HPDE6-E6E7 (cell line): ENCODE measurements at regions not wholly inside any gene's neighbourhood (a gene's known extent, or its start where the extent isn't known, plus 50 kb on each side); places are given as distances from the start of the nearest gene placed in this dataset.

Experiments
- DNase-seq: peaks from one replicate; pipeline ENCODE4 v3.0.0; 2011; ENCODE audit warnings: missing footprints; ENCODE audit errors: extremely low spot score

GRCh38 chr16:17858061-17858460, 387.3 kb upstream of the XYLT1 start:
- no peak for DNase-seq

GRCh38 chr16:17853958-17854357, 383.2 kb upstream of the XYLT1 start:
- DNase-seq: no peak

- DNase-seq: no peak
These were observed 382.4 kb upstream of the XYLT1 start for GRCh38 chr16:17852977-17853702.

GRCh38 chr16:17850581-17851250, 380.0 kb upstream of the XYLT1 start:
- no peak for DNase-seq

- no peak for DNase-seq
These were observed 376.6 kb upstream of the XYLT1 start for GRCh38 chr16:17847234-17847795.

GRCh38 chr16:17846030-17846429, 375.3 kb upstream of the XYLT1 start:
- DNase-seq: no peak

GRCh38 chr16:17845031-17845430, 374.3 kb upstream of the XYLT1 start:
- no peak for DNase-seq

GRCh38 chr16:17843905-17844304, 373.1 kb upstream of the XYLT1 start:
- DNase-seq: no peak

GRCh38 chr16:17839907-17840306, 369.1 kb upstream of the XYLT1 start:
- DNase-seq: no peak

GRCh38 chr16:17839272-17839671, 368.5 kb upstream of the XYLT1 start:
- no peak for DNase-seq

GRCh38 chr16:17836868-17837602, 366.3 kb upstream of the XYLT1 start:
- no peak for DNase-seq

- no peak for DNase-seq
These were observed 364.5 kb upstream of the XYLT1 start for GRCh38 chr16:17835118-17835876.

- DNase-seq: no peak
These were observed 362.0 kb upstream of the XYLT1 start for GRCh38 chr16:17832738-17833137.

GRCh38 chr16:17831330-17831729, 360.6 kb upstream of the XYLT1 start:
- no peak for DNase-seq

GRCh38 chr16:17830651-17831050, 359.9 kb upstream of the XYLT1 start:
- no peak for DNase-seq

- DNase-seq: no peak
These were observed 359.1 kb upstream of the XYLT1 start for GRCh38 chr16:17829811-17830210.

GRCh38 chr16:17828012-17828411, 357.3 kb upstream of the XYLT1 start:
- DNase-seq: no peak

- no peak for DNase-seq
These were observed 356.6 kb upstream of the XYLT1 start for GRCh38 chr16:17827313-17827712.

GRCh38 chr16:17817943-17818342, 347.2 kb upstream of the XYLT1 start:
- DNase-seq: no peak

GRCh38 chr16:17817260-17817659, 346.5 kb upstream of the XYLT1 start:
- no peak for DNase-seq

GRCh38 chr16:17812771-17813170, 342.0 kb upstream of the XYLT1 start:
- DNase-seq: no peak

GRCh38 chr16:17804857-17805256, 334.1 kb upstream of the XYLT1 start:
- no peak for DNase-seq
